Spinal cord (tissue), 9 donors: ENCODE measurements at regions not wholly inside any gene's neighbourhood (a gene's known extent, or its start where the extent isn't known, plus 50 kb on each side); places are given as distances from the start of the nearest gene placed in this dataset.

Source experiments
- DNase-seq, 6 donors: peaks; one replicate each; pipeline versions ENCODE4 v3.0.0 to v3.0.0-alpha.2; 2013 to 2015; ENCODE audit warnings: low spot score in 6 of 6, low read depth in 4 of 6
- H3K27ac ChIP-seq: one replicate; pipeline ENCODE4 v1.5.1; 2013; ENCODE audit warnings: low read depth, low read length, control low read depth
- H3K27me3 ChIP-seq: one replicate; pipeline ENCODE4 v1.6.1; 2013; ENCODE audit warnings: low read length; ENCODE audit not compliant: control insufficient read depth, insufficient read depth
- H3K36me3 ChIP-seq: one replicate; pipeline ENCODE4 v1.6.1; 2013; ENCODE audit warnings: low read length; ENCODE audit not compliant: control insufficient read depth, insufficient read depth
- H3K4me1 ChIP-seq: one replicate; pipeline ENCODE4 v1.6.1; 2013; ENCODE audit warnings: low read length; ENCODE audit not compliant: control insufficient read depth, insufficient read depth
- H3K4me3 ChIP-seq: one replicate; pipeline ENCODE4 v1.5.1; 2013; ENCODE audit warnings: low read depth, low read length, control low read depth
- H3K9me3 ChIP-seq: one replicate; pipeline ENCODE4 v1.6.1; 2013; ENCODE audit warnings: low read length; ENCODE audit not compliant: control insufficient read depth, insufficient read depth
- WGBS: methylation state at CpG from one replicate; pipeline ENCODE4 v1.1.5; 2013; ENCODE audit warnings: missing lambda C conversion rate; ENCODE audit not compliant: insufficient coverage; 5-methylcytosine and 5-hydroxymethylcytosine counted together
- donor health status: healthy.

DNA sequence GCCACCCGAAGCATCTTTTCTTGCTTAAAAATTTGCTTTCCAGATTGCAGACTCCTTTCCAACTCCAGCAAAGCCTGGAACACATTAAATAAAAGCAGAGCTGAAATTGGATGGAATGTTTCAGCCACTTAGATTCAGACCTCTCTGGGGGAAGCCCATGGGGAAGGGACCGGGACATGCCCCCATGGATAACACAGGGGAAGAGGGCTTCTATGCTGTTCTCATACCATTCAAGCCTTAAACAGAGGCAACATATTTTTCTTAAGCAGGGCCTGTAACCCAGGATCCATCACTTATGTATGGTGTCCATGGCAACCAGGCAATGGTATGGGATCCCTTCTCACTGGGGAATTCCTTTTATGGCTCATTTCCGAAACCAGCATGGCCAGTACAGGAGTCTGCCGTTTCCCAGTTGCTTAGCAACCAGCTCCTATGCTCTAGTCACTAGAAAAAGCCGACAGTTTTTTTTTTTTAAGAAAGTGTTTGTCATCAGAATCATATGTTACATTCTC, 62.0 kb upstream of the MARCHF10 start:
- WGBS = 33% methylated on average over 1 of the region's 5 CpGs
- peak overlapping the region; percentile 61 for H3K27ac ChIP-seq
- H3K4me3 ChIP-seq = no peak overlapping the region
- peak; percentile 67 to 99 (median 77) for DNase-seq
- H3K4me1 ChIP-seq = peaks cover 25% of the 10 kb centered on the region
- H3K36me3 ChIP-seq = no peaks in the 10 kb centered on the region
- no peaks in the 10 kb centered on the region for H3K27me3 ChIP-seq
- no peaks in the 10 kb centered on the region for H3K9me3 ChIP-seq

DNA sequence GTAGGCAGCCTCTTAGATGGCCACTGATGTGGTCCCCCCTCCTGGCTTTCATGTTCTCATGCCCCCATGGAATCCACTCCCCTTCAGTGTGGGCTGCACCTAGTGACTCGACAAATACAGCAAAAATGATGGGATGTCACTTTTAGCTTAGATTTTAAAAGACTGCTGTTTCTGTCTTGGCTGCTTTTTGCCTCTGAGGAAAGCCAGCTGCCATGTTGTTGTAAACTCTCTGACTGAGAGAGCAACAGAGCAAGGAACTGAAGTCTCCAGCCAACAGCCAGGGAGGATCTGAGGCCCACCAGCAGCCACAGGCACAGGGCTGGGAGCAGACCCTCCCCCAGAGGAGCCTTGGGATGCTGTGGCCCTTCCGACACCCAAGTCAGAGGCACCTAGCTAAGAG, 60.6 kb upstream of the MARCHF10 start:
- 100% methylated on average over 1 of the region's 2 CpGs for WGBS
- Histone ChIP-seq H3K4me1 (peaks cover 25% of the 10 kb centered on the region), H3K9me3 (no peaks in the 10 kb centered on the region), H3K27me3 (no peaks in the 10 kb centered on the region), H3K27ac (no peak overlapping the region), H3K4me3 (no peak overlapping the region), H3K36me3 (no peaks in the 10 kb centered on the region)
- DNase-seq = no peak

DNA sequence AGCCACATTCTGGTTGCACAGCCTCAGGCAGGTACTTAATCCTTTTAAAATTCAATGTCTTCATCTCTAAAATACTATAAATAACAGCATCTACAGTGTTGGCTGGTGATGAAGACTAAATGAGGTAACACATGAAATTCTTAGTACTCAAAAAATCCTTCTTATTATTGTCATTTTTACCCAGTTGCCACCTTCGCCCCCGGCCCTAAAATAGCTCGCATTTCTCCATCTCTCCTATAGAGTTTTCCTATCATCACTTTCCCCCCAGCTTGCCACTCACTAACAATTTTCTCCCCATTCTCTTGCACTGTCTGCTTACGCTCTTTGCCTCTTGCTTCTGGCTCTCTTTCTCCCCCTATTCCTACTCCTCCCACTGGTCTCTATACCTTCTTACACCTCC, 59.9 kb upstream of the MARCHF10 start:
- no peak for DNase-seq
- peaks cover 25% of the 10 kb centered on the region for H3K4me1 ChIP-seq
- H3K36me3 ChIP-seq = no peaks in the 10 kb centered on the region
- no peaks in the 10 kb centered on the region for H3K9me3 ChIP-seq
- H3K27me3 ChIP-seq = no peaks in the 10 kb centered on the region
- WGBS = 94% methylated on average over 4 of the region's 4 CpGs
- H3K4me3 ChIP-seq = no peak overlapping the region
- H3K27ac ChIP-seq = no peak overlapping the region

DNA sequence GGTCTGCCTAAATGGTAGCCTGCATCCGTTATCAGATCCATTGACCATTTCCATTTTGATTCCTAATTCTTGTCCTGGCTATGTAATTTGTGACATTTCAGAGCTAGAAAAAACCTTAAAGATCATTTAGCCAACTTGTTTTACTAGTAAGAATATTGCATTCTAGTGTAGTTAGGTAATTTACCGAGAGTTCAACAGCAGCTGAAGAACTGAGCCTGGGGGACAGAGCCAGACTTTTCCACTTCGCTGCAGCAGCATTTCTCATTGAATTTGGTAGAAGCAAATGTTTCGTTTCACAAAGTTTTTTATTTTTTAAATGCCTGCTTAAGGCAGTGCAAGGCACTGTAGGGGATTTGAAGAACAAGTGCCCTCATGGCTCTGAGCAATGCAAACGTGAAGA, 59.2 kb upstream of the MARCHF10 start:
- DNase-seq = peak in 1 of 6 donors; percentile 53
- peaks cover 25% of the 10 kb centered on the region for H3K4me1 ChIP-seq
- H3K9me3 ChIP-seq = no peaks in the 10 kb centered on the region
- no peak overlapping the region for H3K27ac ChIP-seq
- H3K36me3 ChIP-seq = no peaks in the 10 kb centered on the region
- no peaks in the 10 kb centered on the region for H3K27me3 ChIP-seq
- H3K4me3 ChIP-seq = no peak overlapping the region
- 57% methylated on average over 1 of the region's 5 CpGs for WGBS

DNA sequence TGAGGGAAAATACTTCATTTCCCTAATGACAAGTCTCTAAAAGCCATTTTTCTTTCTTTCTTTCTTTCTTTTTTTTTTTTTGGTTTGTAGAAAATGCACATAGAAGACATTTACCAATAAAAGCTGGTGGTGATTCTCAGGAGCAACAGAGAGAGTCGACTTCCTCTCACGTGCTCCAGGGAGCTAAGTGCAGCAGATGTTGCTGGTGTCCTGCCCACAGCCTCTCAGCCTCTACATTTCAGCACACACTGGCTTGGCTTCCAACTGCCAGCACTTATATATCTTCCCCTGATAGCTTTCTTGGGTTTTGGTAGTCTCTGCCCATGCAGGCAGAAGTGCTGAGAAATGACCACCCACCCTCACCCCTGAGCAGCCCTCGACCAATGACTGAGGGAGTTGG, 58.4 kb upstream of the MARCHF10 start:
- no peak for DNase-seq
- H3K4me1 ChIP-seq = peaks cover 25% of the 10 kb centered on the region
- H3K9me3 ChIP-seq = no peaks in the 10 kb centered on the region
- no peaks in the 10 kb centered on the region for H3K36me3 ChIP-seq
- no peak overlapping the region for H3K4me3 ChIP-seq
- no peaks in the 10 kb centered on the region for H3K27me3 ChIP-seq
- no peak overlapping the region for H3K27ac ChIP-seq
- WGBS = 70% methylated on average over 2 of the region's 3 CpGs

DNA sequence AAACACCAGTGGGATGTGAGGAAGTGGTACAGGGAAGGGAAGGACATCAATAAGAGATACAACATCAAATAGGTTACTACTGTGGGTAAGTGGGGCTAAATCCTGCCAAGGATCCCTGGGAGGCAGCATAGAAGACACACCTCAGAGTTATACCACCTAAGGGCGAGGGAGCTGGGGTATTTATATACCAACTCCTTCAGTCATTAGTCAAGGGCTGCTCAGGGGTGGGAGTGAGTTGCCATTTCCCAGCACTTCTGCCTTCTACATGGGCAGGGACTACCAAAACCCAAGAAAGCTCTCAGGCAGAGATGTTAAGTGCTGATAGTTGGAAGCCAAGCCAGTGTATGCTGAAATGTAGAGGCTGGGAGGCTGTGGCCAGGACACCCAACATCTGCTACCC, 57.5 kb upstream of the MARCHF10 start:
- Histone ChIP-seq H3K9me3 (no peaks in the 10 kb centered on the region), H3K27ac (no peak overlapping the region), H3K4me1 (peaks cover 22% of the 10 kb centered on the region), H3K4me3 (no peak overlapping the region), H3K36me3 (no peaks in the 10 kb centered on the region), H3K27me3 (no peaks in the 10 kb centered on the region)
- DNase-seq = no peak
- no CpG with 5 or more reads among the region's 1 CpG for WGBS

DNA sequence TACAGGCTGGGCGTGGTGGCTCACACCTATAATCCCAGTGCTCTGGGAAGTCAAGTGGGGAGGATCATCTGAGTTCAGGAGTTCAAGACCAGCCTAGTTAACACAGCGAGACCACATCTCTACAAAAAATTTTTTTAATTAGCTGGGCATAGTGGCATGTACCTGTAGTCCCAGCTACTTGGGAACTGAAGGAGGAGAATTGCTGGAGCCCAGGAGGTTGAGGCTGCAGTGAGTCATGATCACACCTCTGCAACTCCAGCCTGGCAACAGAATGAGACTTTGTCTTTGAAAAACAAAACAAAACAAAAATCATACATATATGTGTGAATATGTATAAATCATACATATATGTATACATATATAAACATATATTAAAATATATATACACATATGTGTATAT, 54.1 kb upstream of the MARCHF10 start:
- Histone ChIP-seq H3K9me3 (no peaks in the 10 kb centered on the region), H3K4me3 (no peak overlapping the region), H3K27ac (no peak overlapping the region), H3K4me1 (no peaks in the 10 kb centered on the region), H3K27me3 (no peaks in the 10 kb centered on the region), H3K36me3 (no peaks in the 10 kb centered on the region)
- no peak for DNase-seq
- WGBS = no CpG with 5 or more reads among the region's 2 CpGs

DNA sequence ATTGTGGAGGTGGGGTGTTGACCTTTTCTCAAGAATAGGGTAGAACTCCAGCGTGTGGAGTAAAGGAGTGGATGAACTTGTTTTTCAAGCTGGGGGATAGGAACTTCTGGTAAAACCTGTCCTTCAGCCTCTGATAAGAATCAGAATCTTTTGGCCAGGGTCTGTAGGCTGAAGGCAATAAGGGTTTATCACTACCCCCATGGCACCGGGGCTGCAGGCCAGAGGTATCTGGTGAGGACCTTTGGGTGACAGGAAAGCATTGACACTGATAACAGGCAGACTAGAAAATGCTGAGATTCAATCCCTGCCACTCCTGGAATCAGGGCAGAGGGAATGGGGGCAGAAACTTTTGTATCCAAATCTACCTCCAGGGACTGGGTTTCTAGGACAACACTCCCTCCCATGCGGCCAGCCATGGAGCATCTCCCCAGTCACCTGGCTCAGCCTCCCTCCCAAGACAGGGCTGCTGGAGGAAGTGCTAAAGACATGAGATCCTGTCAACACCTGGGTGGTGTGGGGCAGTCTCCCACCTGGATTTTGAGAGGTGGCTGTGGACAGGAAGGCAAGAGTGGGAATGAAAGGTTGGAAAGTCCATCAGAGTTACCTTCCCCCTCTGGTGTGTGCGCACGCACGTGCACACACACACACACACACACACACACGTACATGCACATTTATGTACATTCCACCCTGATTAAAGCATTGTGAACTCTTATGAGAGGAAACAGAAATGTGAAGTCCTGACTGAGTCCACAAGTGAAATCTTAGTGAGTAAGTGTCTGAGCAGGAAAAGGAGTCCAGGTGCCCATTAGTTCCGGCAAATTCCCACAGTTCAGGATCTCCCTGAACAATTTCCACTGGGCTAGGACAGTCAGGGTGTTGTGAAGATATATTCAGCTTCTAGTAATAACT, 53.1 kb upstream of the MARCHF10 start:
- Histone ChIP-seq H3K4me3 (no peak overlapping the region), H3K4me1 (no peaks in the 10 kb centered on the region), H3K27me3 (no peaks in the 10 kb centered on the region), H3K9me3 (no peaks in the 10 kb centered on the region), H3K27ac (no peak overlapping the region), H3K36me3 (no peaks in the 10 kb centered on the region)
- 100% methylated on average over 1 of the region's 8 CpGs for WGBS
- no peak for DNase-seq

DNA sequence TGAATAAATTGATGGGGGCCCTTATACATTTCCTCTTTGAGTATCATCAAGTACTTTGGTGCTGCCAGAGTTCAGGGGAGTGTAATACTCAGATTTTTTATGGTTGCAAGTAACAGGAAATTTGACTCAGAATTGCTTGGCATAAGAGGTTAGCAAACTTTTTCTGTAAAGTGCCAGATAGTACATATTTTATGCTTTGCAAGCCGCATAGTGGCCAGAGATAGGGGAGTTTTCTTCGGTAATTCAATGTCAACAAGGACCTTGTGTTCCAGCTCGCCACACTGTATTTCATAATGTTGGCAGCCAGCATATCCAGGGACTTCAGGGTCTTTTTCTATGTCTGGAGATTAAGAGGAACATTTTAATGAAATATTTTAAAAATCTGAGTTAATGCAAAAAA, 51.0 kb upstream of the MARCHF10 start:
- no peak overlapping the region for H3K27ac ChIP-seq
- 80% methylated on average over 2 of the region's 3 CpGs for WGBS
- DNase-seq = no peak
- H3K9me3 ChIP-seq = no peaks in the 10 kb centered on the region
- H3K4me1 ChIP-seq = no peaks in the 10 kb centered on the region
- no peaks in the 10 kb centered on the region for H3K36me3 ChIP-seq
- H3K4me3 ChIP-seq = no peak overlapping the region
- H3K27me3 ChIP-seq = no peaks in the 10 kb centered on the region
